Erythroblast (primary cell): ENCODE measurements at regions not wholly inside any gene's neighbourhood (a gene's known extent, or its start where the extent isn't known, plus 50 kb on each side); places are given as distances from the start of the nearest gene placed in this dataset.

Experiments
- GATA1 ChIP-seq: IDR thresholded peaks from 2 replicates; pipeline ENCODE4 v1.6.1; 2011; ENCODE audit warnings: low read depth, mild to moderate bottlenecking, control low read depth, low read length, moderate library complexity
- POLR2A ChIP-seq: IDR thresholded peaks from 2 replicates; pipeline ENCODE4 v1.6.1; 2011; ENCODE audit warnings: mild to moderate bottlenecking, low read length

- TF ChIP-seq POLR2A (no peak), GATA1 (no peak)
Observed at GRCh38 chr6:140253096-140253495, 878.6 kb upstream of the CITED2 start.
